ENCODE measurements at regions not wholly inside any gene's neighbourhood (a gene's known extent, or its start where the extent isn't known, plus 50 kb on each side); places are given as distances from the start of the nearest gene placed in this dataset.
A peak's percentile ranks its signal among the peaks of the same experiment; 100 is the strongest.

DNA sequence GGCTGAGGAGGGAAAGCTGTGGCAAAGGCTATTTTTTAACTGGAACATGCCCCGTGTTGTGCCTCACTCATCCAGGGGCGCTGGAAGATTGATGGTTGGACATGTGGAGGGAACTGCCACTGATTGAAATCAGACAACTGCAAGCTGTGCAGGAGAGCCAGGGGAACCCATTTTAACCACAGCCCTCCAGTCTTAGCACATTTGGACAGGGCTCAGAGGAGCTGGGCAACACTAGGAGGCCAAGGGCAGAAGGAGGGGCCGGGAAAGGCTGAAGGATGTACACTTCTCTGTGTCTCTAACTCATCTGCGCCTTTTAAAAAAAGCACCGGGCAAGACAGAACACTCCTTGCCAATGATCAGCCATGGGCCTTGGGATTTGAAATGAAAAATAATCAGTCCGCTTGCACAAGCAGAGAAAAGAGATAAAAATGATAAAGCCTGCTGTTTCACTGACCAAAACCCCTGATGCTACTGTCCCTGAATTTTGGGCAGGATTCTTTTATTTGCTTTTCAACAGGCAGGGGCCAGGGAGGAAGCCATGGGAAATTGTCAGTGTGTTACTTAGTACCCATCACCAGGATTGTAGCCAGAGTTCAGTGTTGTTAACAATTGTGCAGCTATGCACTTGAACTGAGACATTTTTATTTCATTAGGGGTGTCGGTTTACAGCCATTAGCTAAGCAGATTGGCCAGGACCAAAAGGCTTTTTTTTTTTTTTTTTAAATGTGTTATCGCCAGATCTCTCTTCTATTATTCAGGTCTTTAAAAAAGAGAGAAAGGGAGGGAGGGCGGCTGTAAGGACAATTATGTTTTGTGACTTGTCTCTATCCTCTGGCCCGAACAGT is 109.3 kb upstream of the EYA4 start:
- Histone ChIP-seq H3K36me3 (replicated peaks in 1 of 2; ENCODE audit: control insufficient read depth in 1 of 2, insufficient read depth in 2 of 2, low read length in 1 of 2) (no peaks in the 10 kb centered on the region), H3K4me1 (ENCODE audit: control insufficient read depth in 1 of 2, insufficient read depth in 2 of 2, low read depth in 1 of 2, low read length in 1 of 2) (peaks cover 0 to 22% of the 10 kb centered on the region in 2 experiments; a peak in 3 of 4 replicates), H3K9me3 (no peaks in the 10 kb centered on the region), H3K27me3 (ENCODE audit: insufficient read depth) (no peaks in the 10 kb centered on the region), H3K4me2 (no peak overlapping the region), H4K20me1 (ENCODE audit: insufficient read depth) (no peaks in the 10 kb centered on the region), H3F3A (replicated peaks; ENCODE audit: insufficient read depth) (no peaks in the 10 kb centered on the region), H3K9me2 (no peaks in the 10 kb centered on the region), H3K27ac (ENCODE audit: low read depth in 2 of 2, low read length in 1 of 2) (peak overlapping the region in 1 of 2 experiments; percentile 85; a peak in 3 of 4 replicates), H3K9ac (no peak overlapping the region; the same call in 1 of the 2 replicates), H2AFZ (ENCODE audit: low read depth) (peak overlapping the region; percentile 67), H3K4me3 (ENCODE audit: low read depth in 2 of 2, low read length in 1 of 2) (no peak overlapping the region), H3K79me2 (ENCODE audit: insufficient read depth) (no peaks in the 10 kb centered on the region)
- CTCF ChIA-PET, result interaction anchor here (0.8 to 1.2 kb wide), 5 partner anchors 19 to 168 kb away, joined by 3 read pairs; no protein-coding TSS in a partner anchor
- DNase-seq, result peak; percentile 28
- POLR2A ChIA-PET, result no interaction called here
- 38% methylated on average over 9 of the region's 10 CpGs for WGBS (ENCODE audit: low lambda C conversion rate)
- TF ChIP-seq NRF1 (IDR thresholded peaks at IDR 0.05; ENCODE audit: low read depth, low read length) (no peak), MXI1 (IDR thresholded peaks at IDR 0.05; ENCODE audit: low read depth, low read length) (no peak), TEAD4 (IDR thresholded peaks at IDR 0.05; ENCODE audit: borderline replicate concordance, insufficient read depth) (no peak), FOXM1 (IDR thresholded peaks at IDR 0.05; ENCODE audit: low read depth) (no peak), EP300 (IDR thresholded peaks at IDR 0.05; ENCODE audit: borderline replicate concordance in 1 of 2, low read depth in 1 of 2, low read length in 1 of 2) (no peak), NFIC (IDR thresholded peaks at IDR 0.05; ENCODE audit: borderline replicate concordance) (no peak), MEF2A (IDR thresholded peaks at IDR 0.05; ENCODE audit: borderline replicate concordance, low read depth) (no peak), RAD21 (IDR thresholded peaks at IDR 0.05; ENCODE audit: low read length) (no peak; the same call in 1 of the 2 replicates), RFX5 (IDR thresholded peaks at IDR 0.05; ENCODE audit: low read length) (no peak), EZH2phosphoT487 (IDR thresholded peaks at IDR 0.05; ENCODE audit: borderline replicate concordance, low read depth) (no peak), CHD2 (IDR thresholded peaks at IDR 0.05; ENCODE audit: low read length, partially characterized antibody) (no peak), FOSL2 (IDR thresholded peaks at IDR 0.05; ENCODE audit: borderline replicate concordance, low read depth) (no peak), RXRA (IDR thresholded peaks at IDR 0.05; ENCODE audit: borderline replicate concordance, low read depth) (no peak), ELF1 (IDR thresholded peaks at IDR 0.05) (no peak), FOXJ3 (CRISPR knock-in tag; IDR thresholded peaks at IDR 0.05) (no peak), POLR2AphosphoS5 (IDR thresholded peaks at IDR 0.05; ENCODE audit: low read depth, low read length) (no peak), JUND (IDR thresholded peaks at IDR 0.05) (no peak), TCF12 (IDR thresholded peaks at IDR 0.05) (no peak)
- TF ChIP-seq, protein P1, sequence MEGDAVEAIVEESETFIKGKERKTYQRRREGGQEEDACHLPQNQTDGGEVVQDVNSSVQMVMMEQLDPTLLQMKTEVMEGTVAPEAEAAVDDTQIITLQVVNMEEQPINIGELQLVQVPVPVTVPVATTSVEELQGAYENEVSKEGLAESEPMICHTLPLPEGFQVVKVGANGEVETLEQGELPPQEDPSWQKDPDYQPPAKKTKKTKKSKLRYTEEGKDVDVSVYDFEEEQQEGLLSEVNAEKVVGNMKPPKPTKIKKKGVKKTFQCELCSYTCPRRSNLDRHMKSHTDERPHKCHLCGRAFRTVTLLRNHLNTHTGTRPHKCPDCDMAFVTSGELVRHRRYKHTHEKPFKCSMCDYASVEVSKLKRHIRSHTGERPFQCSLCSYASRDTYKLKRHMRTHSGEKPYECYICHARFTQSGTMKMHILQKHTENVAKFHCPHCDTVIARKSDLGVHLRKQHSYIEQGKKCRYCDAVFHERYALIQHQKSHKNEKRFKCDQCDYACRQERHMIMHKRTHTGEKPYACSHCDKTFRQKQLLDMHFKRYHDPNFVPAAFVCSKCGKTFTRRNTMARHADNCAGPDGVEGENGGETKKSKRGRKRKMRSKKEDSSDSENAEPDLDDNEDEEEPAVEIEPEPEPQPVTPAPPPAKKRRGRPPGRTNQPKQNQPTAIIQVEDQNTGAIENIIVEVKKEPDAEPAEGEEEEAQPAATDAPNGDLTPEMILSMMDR (IDR thresholded peaks at IDR 0.05), result no peak
- TF ChIP-seq, protein P2, sequence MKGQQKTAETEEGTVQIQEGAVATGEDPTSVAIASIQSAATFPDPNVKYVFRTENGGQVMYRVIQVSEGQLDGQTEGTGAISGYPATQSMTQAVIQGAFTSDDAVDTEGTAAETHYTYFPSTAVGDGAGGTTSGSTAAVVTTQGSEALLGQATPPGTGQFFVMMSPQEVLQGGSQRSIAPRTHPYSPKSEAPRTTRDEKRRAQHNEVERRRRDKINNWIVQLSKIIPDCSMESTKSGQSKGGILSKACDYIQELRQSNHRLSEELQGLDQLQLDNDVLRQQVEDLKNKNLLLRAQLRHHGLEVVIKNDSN (IDR thresholded peaks at IDR 0.05; ENCODE audit: borderline replicate concordance, low read depth), result no peak
- TF ChIP-seq, protein P3, sequence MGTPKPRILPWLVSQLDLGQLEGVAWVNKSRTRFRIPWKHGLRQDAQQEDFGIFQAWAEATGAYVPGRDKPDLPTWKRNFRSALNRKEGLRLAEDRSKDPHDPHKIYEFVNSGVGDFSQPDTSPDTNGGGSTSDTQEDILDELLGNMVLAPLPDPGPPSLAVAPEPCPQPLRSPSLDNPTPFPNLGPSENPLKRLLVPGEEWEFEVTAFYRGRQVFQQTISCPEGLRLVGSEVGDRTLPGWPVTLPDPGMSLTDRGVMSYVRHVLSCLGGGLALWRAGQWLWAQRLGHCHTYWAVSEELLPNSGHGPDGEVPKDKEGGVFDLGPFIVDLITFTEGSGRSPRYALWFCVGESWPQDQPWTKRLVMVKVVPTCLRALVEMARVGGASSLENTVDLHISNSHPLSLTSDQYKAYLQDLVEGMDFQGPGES (IDR thresholded peaks at IDR 0.05; ENCODE audit: low read depth, low read length), result no peak
- TF ChIP-seq, protein P4, sequence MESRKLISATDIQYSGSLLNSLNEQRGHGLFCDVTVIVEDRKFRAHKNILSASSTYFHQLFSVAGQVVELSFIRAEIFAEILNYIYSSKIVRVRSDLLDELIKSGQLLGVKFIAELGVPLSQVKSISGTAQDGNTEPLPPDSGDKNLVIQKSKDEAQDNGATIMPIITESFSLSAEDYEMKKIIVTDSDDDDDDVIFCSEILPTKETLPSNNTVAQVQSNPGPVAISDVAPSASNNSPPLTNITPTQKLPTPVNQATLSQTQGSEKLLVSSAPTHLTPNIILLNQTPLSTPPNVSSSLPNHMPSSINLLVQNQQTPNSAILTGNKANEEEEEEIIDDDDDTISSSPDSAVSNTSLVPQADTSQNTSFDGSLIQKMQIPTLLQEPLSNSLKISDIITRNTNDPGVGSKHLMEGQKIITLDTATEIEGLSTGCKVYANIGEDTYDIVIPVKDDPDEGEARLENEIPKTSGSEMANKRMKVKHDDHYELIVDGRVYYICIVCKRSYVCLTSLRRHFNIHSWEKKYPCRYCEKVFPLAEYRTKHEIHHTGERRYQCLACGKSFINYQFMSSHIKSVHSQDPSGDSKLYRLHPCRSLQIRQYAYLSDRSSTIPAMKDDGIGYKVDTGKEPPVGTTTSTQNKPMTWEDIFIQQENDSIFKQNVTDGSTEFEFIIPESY (IDR thresholded peaks at IDR 0.05; ENCODE audit: borderline replicate concordance, low read depth), result no peak
- TF ChIP-seq, protein P5, sequence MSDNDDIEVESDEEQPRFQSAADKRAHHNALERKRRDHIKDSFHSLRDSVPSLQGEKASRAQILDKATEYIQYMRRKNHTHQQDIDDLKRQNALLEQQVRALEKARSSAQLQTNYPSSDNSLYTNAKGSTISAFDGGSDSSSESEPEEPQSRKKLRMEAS (IDR thresholded peaks at IDR 0.05; ENCODE audit: low read depth), result no peak
- TF ChIP-seq, protein P6, sequence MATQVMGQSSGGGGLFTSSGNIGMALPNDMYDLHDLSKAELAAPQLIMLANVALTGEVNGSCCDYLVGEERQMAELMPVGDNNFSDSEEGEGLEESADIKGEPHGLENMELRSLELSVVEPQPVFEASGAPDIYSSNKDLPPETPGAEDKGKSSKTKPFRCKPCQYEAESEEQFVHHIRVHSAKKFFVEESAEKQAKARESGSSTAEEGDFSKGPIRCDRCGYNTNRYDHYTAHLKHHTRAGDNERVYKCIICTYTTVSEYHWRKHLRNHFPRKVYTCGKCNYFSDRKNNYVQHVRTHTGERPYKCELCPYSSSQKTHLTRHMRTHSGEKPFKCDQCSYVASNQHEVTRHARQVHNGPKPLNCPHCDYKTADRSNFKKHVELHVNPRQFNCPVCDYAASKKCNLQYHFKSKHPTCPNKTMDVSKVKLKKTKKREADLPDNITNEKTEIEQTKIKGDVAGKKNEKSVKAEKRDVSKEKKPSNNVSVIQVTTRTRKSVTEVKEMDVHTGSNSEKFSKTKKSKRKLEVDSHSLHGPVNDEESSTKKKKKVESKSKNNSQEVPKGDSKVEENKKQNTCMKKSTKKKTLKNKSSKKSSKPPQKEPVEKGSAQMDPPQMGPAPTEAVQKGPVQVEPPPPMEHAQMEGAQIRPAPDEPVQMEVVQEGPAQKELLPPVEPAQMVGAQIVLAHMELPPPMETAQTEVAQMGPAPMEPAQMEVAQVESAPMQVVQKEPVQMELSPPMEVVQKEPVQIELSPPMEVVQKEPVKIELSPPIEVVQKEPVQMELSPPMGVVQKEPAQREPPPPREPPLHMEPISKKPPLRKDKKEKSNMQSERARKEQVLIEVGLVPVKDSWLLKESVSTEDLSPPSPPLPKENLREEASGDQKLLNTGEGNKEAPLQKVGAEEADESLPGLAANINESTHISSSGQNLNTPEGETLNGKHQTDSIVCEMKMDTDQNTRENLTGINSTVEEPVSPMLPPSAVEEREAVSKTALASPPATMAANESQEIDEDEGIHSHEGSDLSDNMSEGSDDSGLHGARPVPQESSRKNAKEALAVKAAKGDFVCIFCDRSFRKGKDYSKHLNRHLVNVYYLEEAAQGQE (IDR thresholded peaks at IDR 0.05; ENCODE audit: low read depth, low read length), result peak; percentile 49; the same call in 1 of the 2 replicates

Data from SK-N-SH (cell line).